Left hindlimb (tissue), 1 donor: ENCODE measurements at regions not wholly inside any gene's neighbourhood (a gene's known extent, or its start where the extent isn't known, plus 50 kb on each side); places are given as distances from the start of the nearest gene placed in this dataset.

Experiments used
- DNase-seq: peaks from one replicate; pipeline ENCODE4 v3.0.0-alpha.2; 2018

- no peak for DNase-seq
Measured at GRCh38 chr2:19538411-19538963, 180.1 kb upstream of the OSR1 start.

- DNase-seq = no peak
Measured at GRCh38 chr2:19536136-19536535, 177.7 kb upstream of the OSR1 start.

GRCh38 chr2:19532547-19533196, 174.2 kb upstream of the OSR1 start:
- no peak for DNase-seq

GRCh38 chr2:19529677-19530076, 171.3 kb upstream of the OSR1 start:
- DNase-seq = no peak

GRCh38 chr2:19527771-19528170, 169.3 kb upstream of the OSR1 start:
- no peak for DNase-seq

- no peak for DNase-seq
Measured at GRCh38 chr2:19525313-19525712, 166.9 kb upstream of the OSR1 start.

- DNase-seq = no peak
Measured at GRCh38 chr2:19519045-19519444, 160.6 kb upstream of the OSR1 start.

GRCh38 chr2:19507137-19507536, 148.7 kb upstream of the OSR1 start:
- no peak for DNase-seq

GRCh38 chr2:19505199-19506136, 147.0 kb upstream of the OSR1 start:
- DNase-seq = no peak

GRCh38 chr2:19504400-19505198, 146.2 kb upstream of the OSR1 start:
- no peak for DNase-seq

- DNase-seq = no peak
Measured at GRCh38 chr2:19503915-19504314, 145.5 kb upstream of the OSR1 start.

- no peak for DNase-seq
Measured at GRCh38 chr2:19503406-19503805, 145.0 kb upstream of the OSR1 start.

GRCh38 chr2:19500126-19500525, 141.7 kb upstream of the OSR1 start:
- DNase-seq = no peak

GRCh38 chr2:19496646-19497045, 138.2 kb upstream of the OSR1 start:
- DNase-seq = no peak

GRCh38 chr2:19494241-19494640, 135.8 kb upstream of the OSR1 start:
- DNase-seq = no peak

- no peak for DNase-seq
Measured at GRCh38 chr2:19491796-19492195, 133.4 kb upstream of the OSR1 start.

- DNase-seq = peak; percentile 41
Measured at GRCh38 chr2:19490846-19491435, 132.5 kb upstream of the OSR1 start.

GRCh38 chr2:19488009-19488691, 129.7 kb upstream of the OSR1 start:
- DNase-seq = no peak

- no peak for DNase-seq
Measured at GRCh38 chr2:19484736-19485135, 126.3 kb upstream of the OSR1 start.

- no peak for DNase-seq
Measured at GRCh38 chr2:19480673-19481072, 122.2 kb upstream of the OSR1 start.

GRCh38 chr2:19479666-19480065, 121.2 kb upstream of the OSR1 start:
- no peak for DNase-seq

- DNase-seq = no peak
Measured at GRCh38 chr2:19478409-19478808, 120.0 kb upstream of the OSR1 start.
